Activated CD8-positive, alpha-beta memory T cell treated with anti-CD3 and anti-CD28 coated beads, Interleukin-2, amount 50 U/mL, for 4 hours (primary cell): ENCODE measurements at regions not wholly inside any gene's neighbourhood (a gene's known extent, or its start where the extent isn't known, plus 50 kb on each side); places are given as distances from the start of the nearest gene placed in this dataset.
"Not testable (repeated sequence)": the region's sequence is repeated elsewhere in the genome, so short reads cannot be mapped to it uniquely, and the experiment has no call there.

Source experiments
- DNase-seq: peaks from one replicate; pipeline ENCODE4 v3.0.0-alpha.2; 2020

- DNase-seq: no peak
Observed at GRCh38 chr3:18119866-18120265, 305.3 kb downstream of the SATB1 start.

- no peak for DNase-seq
Observed at GRCh38 chr3:18114894-18115293, 310.2 kb downstream of the SATB1 start.

DNA sequence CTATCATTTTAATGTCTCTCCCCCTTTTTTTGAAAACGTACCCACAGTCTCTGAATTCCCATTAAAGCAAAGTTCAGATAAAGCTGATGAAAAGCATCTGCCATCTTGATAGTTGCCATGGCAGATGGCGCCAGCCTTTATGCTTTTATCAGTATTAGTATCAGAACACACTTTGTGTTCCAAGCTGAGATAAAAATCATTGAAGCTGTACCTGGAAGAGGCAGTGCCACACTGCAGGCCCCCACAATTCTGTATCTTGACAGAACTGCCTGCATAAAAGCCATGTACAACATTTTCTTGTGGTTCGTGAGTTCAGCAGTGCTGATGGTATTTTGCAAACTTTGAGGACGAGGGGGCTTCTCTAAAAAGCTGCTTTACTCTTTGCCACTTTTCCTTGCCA lies 311.7 kb downstream of the SATB1 start:
- no peak for DNase-seq

DNA sequence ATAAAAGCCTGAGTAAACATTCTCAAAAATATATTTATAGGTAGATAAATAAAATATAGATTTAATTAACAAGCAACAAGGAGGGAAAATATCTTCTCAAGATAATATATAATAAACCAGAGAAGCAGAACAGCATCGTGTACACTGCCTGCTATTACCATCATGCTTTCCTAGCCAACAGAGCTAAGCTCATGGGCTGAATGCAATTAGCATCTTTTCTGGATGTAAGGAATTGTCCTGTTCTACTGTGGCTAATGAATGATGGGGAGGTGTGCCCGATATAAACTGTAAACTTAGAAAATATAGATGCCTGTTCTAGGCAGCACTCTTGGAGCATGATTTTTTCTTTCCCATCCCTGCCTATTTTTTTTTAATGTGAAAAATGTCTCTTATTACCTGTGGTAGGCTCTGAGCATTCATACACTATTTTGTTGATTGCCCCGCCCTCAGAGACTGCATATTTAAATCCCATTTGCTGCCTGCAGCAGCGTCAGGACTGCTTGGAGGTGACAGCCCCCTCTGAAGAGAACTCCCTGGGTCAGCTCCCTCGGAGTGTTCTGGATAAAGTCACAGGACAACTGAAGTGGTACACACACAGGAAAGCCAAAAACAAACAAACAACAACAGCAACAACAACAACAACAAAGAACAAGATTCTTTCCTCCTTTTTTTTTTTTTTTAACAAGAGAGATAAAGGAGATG lies 312.3 kb downstream of the SATB1 start:
- DNase-seq: no peak

- no peak for DNase-seq
Observed at GRCh38 chr3:18111796-18112232, 313.3 kb downstream of the SATB1 start.

DNA sequence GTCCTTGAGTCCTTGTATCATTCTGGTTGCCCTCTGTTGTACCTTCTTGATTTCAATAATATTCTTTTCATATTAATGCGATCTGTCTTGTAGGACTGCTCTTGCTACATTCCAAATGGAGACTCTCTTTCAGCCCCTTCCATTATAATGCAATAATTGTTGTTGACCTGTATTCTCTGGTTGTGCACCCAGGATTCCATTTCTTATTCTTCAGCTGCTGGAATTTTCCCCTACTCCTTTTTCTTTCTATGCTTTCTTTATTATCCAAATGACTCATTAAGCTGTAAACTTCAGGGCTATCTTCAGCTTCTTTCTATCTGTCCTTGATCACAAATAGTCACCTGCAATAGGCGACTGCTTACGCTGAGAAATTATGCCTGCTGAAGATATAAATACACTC lies 321.5 kb downstream of the SATB1 start:
- no peak for DNase-seq

DNA sequence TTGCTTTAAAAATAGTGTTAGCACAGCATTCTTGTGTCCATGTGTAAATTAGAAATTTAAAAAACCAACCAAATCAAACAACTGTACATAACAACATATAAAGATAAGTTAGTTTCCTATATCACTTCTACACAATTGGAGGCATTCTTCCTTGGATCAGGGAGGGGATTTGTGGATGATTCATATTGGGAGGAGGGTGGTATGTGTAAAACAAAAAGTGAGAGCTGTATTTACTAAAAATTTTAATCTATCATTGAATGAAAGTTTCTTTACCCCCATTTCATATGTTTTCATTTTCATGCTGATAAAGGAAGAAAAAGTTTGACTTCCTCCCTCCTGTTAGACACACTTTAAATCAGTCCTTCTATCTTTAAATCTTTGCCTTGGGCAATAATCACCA lies 325.0 kb downstream of the SATB1 start:
- no peak for DNase-seq

- no peak for DNase-seq
Observed at GRCh38 chr3:18099611-18100010, 325.5 kb downstream of the SATB1 start.

DNA sequence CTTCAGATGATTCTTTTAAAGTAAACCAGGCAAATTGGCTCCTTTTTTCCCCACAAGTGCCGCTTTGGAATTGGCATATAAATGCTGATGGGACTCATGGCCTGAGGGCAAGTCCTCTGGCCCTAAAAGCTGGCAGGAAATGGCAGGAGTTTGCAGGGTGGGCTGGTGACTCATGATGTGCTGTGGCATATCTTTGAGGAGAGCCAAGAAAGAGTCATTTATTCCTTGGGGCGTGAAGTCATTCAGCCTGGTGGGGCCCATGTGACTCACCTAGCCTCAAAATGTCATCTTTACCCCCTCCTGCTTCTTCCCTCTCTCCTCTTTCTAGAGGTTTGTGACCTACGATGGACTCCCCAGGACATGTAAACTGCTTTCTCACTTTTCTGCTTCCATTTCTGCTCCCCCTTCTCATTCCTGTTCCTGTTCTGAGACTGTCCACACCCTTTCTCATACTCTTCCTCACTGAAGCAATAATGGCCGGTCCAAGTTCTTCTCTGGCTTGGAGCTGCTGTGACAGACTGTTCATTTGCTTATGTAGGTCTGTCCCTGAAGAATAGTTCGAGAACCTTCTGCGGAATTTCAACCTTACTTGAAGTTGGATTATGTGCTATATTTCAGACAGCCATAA lies 326.1 kb downstream of the SATB1 start:
- no peak for DNase-seq

GRCh38 chr3:18097989-18098388 lies 327.1 kb downstream of the SATB1 start:
- no peak for DNase-seq

DNA sequence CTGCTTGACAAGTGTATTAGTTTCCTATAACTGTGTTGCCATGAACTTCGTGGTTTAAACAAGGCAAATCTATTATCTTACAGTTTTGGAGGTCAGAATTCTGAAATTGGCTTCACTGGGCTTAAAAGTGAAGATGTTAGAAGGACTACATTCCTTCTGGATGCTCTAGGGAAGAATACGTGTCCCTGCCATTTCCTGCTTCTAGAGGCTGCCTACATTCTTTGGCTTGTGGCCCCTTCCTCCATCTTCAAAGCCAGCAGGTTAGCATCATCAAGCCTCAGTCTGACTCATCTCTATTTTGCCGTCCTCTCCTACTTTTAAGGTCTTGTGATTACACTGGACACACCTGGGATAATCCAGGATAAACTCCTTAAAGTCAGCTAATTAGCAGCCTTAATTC lies 327.7 kb downstream of the SATB1 start:
- no peak for DNase-seq

DNA sequence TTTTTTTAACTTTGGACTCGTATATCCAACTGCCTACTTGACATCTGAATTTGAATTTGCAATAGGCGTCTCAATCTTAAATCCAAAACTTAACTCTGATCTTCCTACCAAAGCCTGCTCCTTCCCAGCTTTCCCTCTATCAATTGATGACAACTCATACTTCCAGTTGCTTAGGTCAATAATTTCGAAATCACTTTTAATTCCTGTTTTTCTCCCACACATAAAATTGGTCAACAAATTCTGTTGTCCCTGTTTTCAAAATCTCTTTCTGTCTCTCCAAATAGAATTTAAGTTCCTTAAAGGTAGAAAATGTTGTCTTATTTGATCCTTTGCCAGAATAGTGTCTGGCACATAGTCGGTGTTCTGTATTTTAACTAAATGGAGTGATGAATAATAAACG lies 332.4 kb downstream of the SATB1 start:
- no peak for DNase-seq

DNA sequence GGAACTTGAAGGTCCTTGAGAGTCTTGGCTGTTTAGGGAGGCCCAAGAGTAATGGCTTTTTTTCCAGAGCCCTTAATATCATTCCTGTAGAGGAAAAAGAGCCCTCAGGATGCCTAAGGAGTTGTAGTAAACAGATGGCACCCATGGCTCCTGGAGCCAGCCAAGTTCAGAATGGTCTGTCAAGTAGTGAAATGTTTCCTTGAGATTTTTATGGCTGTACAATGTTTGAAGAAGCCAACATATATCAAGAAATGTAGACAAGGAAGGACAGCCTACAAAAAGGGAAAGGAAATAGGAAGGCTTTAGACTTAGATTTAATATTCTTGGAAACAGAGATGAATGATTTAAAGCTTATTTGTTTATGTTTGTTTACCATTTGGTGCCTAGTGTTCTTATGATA lies 334.8 kb downstream of the SATB1 start:
- DNase-seq: no peak

- DNase-seq: no peak
Observed at GRCh38 chr3:18087988-18088387, 337.2 kb downstream of the SATB1 start.

- DNase-seq: no peak
Observed at GRCh38 chr3:18086760-18087159, 338.4 kb downstream of the SATB1 start.

DNA sequence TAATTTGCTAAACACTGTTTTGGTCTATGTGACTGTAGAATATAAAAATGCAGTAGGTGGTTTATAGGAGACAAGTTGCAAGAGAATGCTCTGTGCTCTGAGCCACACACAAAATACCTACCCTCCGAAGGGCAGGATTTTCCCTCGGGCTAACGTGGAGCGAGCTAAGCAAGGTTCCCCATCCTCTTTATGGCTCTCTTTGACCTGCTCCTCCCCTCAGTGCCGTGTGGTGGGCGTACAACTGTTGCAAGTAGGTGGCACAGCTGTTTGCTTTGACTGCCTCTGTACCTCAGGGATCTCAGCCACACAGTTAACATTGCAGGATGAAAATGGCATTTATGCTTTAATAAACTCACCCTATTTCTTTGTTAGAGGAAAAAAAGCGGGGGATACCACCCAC lies 339.1 kb downstream of the SATB1 start:
- DNase-seq: no peak

- DNase-seq: no peak
Observed at GRCh38 chr3:18085429-18085828, 339.7 kb downstream of the SATB1 start.

- DNase-seq: not testable (repeated sequence)
Observed at GRCh38 chr3:18083273-18083590, 340.8 kb upstream of the TBC1D5 start.

DNA sequence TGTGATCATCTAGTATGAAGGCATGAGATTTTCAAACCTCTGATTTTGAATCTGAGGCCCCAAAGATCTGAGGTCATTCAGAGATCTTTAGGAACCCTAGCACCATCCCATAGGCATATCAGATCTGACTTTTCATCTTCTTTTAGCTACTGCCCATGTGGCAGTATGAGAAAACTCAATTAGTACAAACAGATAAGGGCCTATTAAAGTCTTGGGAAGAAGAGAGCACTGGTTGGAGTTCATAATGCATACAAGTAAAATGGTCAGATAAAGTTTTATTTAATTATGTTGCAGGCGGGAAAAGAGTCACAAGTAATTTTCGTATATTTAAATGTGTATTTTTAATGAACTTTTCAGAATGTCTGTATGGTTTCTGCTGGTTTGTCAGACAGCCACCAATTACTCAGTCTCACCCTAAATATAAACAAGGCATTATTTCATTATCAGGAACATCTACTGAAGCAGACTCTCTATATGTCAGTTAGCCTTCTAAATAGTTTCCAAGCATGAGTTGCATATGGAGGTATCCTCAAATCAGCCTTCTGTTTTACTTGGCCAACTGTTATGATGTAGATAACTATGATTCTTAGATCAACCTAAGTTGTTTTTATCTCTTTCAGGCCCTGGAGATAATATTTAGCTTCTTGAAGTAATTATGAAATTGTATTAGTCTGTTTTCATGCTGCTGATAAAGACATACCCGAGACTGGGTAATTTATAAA lies 340.3 kb upstream of the TBC1D5 start:
- no peak for DNase-seq

- no peak for DNase-seq
Observed at GRCh38 chr3:18080198-18080689, 337.8 kb upstream of the TBC1D5 start.

- no peak for DNase-seq
Observed at GRCh38 chr3:18079739-18080138, 337.3 kb upstream of the TBC1D5 start.

- DNase-seq: no peak
Observed at GRCh38 chr3:18079062-18079461, 336.6 kb upstream of the TBC1D5 start.

DNA sequence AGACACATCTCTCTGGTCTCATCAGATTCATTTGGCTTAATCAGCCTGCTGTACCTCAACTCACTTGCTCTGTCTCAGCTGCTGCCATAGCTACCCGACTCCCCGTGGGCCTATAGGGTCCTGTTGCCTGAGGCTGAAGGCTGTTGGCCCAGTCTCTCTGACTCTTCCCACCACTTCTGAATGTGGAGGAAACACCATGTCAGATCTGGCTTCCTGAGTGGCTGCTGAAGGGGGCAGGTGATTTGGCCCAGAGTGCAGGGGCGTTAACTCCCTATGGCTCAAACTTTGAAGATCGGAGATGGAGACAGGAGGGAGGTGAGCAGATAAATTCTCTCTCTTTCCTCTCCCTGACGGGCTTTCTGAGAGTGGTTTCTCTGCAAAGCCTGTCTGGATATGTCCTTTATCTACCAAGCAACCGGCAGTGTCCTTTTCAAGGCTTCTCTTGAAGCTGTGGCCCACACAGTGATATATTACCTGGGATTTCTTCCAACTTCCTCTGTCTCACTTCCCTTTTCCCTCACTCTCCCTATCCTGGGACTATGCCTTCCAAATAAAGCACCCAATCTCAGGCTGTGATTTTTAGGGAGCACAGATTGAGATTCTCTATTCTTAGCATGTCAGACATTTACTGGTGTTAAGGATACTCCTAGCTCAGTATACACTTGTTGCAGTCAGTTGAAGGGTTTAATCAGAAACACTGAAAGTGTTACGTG lies 334.9 kb upstream of the TBC1D5 start:
- DNase-seq: no peak

GRCh38 chr3:18076301-18076700 lies 333.9 kb upstream of the TBC1D5 start:
- DNase-seq: no peak
